ENCODE measurements at regions not wholly inside any gene's neighbourhood (a gene's known extent, or its start where the extent isn't known, plus 50 kb on each side); places are given as distances from the start of the nearest gene placed in this dataset.

DNA sequence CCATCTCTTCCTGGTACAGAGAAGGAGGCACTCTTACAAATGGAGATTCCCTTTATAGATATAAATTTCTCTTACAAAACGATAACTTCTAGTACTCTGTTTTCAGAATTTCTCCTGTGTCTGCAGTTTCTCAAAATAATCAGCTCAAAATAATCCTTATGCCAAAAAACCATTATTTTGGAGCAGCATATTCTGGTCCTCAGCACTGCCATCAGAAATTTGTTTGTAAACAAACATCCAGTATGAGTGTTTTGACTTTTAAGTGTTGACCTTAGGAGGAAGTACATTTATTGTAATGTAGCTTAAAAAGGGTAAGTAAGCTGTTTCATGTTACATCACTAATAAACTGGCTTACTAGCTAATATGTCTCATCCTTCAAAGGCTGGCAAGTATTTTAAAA, 52.8 kb upstream of the SNAPC3 start:
- TF ChIP-seq, protein P1, sequence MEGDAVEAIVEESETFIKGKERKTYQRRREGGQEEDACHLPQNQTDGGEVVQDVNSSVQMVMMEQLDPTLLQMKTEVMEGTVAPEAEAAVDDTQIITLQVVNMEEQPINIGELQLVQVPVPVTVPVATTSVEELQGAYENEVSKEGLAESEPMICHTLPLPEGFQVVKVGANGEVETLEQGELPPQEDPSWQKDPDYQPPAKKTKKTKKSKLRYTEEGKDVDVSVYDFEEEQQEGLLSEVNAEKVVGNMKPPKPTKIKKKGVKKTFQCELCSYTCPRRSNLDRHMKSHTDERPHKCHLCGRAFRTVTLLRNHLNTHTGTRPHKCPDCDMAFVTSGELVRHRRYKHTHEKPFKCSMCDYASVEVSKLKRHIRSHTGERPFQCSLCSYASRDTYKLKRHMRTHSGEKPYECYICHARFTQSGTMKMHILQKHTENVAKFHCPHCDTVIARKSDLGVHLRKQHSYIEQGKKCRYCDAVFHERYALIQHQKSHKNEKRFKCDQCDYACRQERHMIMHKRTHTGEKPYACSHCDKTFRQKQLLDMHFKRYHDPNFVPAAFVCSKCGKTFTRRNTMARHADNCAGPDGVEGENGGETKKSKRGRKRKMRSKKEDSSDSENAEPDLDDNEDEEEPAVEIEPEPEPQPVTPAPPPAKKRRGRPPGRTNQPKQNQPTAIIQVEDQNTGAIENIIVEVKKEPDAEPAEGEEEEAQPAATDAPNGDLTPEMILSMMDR (IDR thresholded peaks at IDR 0.05; ENCODE audit: low read depth, low read length), result no peak
- TF ChIP-seq, protein P2, sequence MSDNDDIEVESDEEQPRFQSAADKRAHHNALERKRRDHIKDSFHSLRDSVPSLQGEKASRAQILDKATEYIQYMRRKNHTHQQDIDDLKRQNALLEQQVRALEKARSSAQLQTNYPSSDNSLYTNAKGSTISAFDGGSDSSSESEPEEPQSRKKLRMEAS (IDR thresholded peaks at IDR 0.05; ENCODE audit: low read depth, low read length), result no peak
- TF ChIP-seq POLR2A (IDR thresholded peaks at IDR 0.05; ENCODE audit: extremely low read depth, insufficient read length), result no peak

Measured in NB4 (cell line).